ENCODE measurements at regions not wholly inside any gene's neighbourhood (a gene's known extent, or its start where the extent isn't known, plus 50 kb on each side); places are given as distances from the start of the nearest gene placed in this dataset.

- H3K27ac ChIP-seq (ENCODE audit: low read depth, low read length, poor library complexity, severe bottlenecking) = peak overlapping the region; percentile 77
- H3K4me2 ChIP-seq (ENCODE audit: low read length) = peak overlapping the region; percentile 78
- no peaks in the 10 kb centered on the region for H3K9me2 ChIP-seq (ENCODE audit: insufficient read depth, low read length)
- intact Hi-C loops (cut with micrococcal nuclease; ENCODE audit: unreplicated experiment) = loop anchor here (5.0 kb wide), 1 partner anchor 186 kb away; the partner anchor contains the start of gene RASA1
- H3K36me3 ChIP-seq (ENCODE audit: insufficient read depth, low read length) = peaks cover 7% of the 10 kb centered on the region; the same call in 1 of the 2 replicates
- CTCF ChIA-PET (ENCODE audit: unreplicated experiment) = no interaction called here
- peak overlapping the region; percentile 54 for H3K4me3 ChIP-seq (ENCODE audit: low read depth, low read length, poor library complexity, severe bottlenecking)
- BruUV-seq (replicated peaks) = no TSS peak
- TF ChIP-seq EZH2phosphoT487 (IDR thresholded peaks at IDR 0.05; ENCODE audit: borderline replicate concordance, low read depth, low read length) = no peak
- TF ChIP-seq, protein P1, sequence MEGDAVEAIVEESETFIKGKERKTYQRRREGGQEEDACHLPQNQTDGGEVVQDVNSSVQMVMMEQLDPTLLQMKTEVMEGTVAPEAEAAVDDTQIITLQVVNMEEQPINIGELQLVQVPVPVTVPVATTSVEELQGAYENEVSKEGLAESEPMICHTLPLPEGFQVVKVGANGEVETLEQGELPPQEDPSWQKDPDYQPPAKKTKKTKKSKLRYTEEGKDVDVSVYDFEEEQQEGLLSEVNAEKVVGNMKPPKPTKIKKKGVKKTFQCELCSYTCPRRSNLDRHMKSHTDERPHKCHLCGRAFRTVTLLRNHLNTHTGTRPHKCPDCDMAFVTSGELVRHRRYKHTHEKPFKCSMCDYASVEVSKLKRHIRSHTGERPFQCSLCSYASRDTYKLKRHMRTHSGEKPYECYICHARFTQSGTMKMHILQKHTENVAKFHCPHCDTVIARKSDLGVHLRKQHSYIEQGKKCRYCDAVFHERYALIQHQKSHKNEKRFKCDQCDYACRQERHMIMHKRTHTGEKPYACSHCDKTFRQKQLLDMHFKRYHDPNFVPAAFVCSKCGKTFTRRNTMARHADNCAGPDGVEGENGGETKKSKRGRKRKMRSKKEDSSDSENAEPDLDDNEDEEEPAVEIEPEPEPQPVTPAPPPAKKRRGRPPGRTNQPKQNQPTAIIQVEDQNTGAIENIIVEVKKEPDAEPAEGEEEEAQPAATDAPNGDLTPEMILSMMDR (conservative IDR thresholded peaks at IDR 0.05; ENCODE audit: low read length) = no peak
- DNase-seq (ENCODE audit: low spot score) = peak; percentile 77
- H3K9me3 ChIP-seq (ENCODE audit: low read length) = peaks cover 19% of the 10 kb centered on the region; the same call in 1 of the 2 replicates
- no peaks in the 10 kb centered on the region for H4K20me1 ChIP-seq (ENCODE audit: insufficient read depth, low read length)
- no peaks in the 10 kb centered on the region for H3K79me2 ChIP-seq (ENCODE audit: insufficient read depth, low read depth, low read length)
- H3K4me1 ChIP-seq (ENCODE audit: insufficient read depth, low read length, poor library complexity, severe bottlenecking) = peaks cover 40% of the 10 kb centered on the region
- peak overlapping the region; percentile 83; the same call in 1 of the 2 replicates for H2AFZ ChIP-seq (ENCODE audit: low read length)
- POLR2A ChIA-PET = interaction anchor here (0.6 to 2.1 kb wide), 3 partner anchors 8 to 13 kb away, joined by 3 to 7 read pairs (median 3); no protein-coding TSS in a partner anchor
Measured at GRCh38 chr5:87081511-87082372, 185.9 kb upstream of the RASA1 start.

DNA sequence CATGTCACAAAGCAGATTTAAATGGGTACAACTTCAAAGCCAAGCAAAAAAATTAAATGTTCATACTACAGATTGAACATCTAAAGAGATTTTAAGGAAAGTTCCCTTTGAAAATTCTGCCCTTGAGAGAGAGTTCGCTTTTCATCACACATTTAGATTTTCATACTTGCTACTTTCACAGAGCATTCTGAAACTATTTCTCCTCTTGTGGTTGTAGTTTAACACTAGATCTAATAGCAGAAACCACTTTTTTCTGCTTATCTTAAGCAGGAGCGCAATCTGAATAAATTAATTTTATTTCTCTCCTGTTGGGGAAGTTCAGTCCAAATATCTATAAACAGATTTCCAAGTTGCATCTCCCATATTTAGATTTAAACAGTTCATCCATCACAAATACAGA lies 173.3 kb upstream of the RASA1 start:
- Histone ChIP-seq H3K9me3 (ENCODE audit: low read length) (0 out of 2 replicates have a peak, but pooled peaks cover 5% of the 10 kb centered on the region), H3K9me2 (ENCODE audit: insufficient read depth, low read length) (no peaks in the 10 kb centered on the region), H3K4me3 (ENCODE audit: low read depth, low read length, poor library complexity, severe bottlenecking) (no peak overlapping the region), H3K36me3 (ENCODE audit: insufficient read depth, low read length) (no peaks in the 10 kb centered on the region), H2AFZ (ENCODE audit: low read length) (no peak overlapping the region), H3K4me2 (ENCODE audit: low read length) (no peak overlapping the region), H3K27ac (ENCODE audit: low read depth, low read length, poor library complexity, severe bottlenecking) (no peak overlapping the region), H4K20me1 (ENCODE audit: insufficient read depth, low read length) (no peaks in the 10 kb centered on the region), H3K79me2 (ENCODE audit: insufficient read depth, low read depth, low read length) (no peaks in the 10 kb centered on the region), H3K4me1 (ENCODE audit: insufficient read depth, low read length, poor library complexity, severe bottlenecking) (peaks cover 7% of the 10 kb centered on the region)
- BruUV-seq (replicated peaks) = no TSS peak
- no peak for DNase-seq (ENCODE audit: low spot score)
- TF ChIP-seq, protein P1 (conservative IDR thresholded peaks at IDR 0.05; ENCODE audit: low read length) = no peak
- no peak for TF ChIP-seq EZH2phosphoT487 (IDR thresholded peaks at IDR 0.05; ENCODE audit: borderline replicate concordance, low read depth, low read length)
- ChIA-PET CTCF (ENCODE audit: unreplicated experiment) (no interaction called here), POLR2A (interaction anchor here (0.5 to 2.1 kb wide), 4 partner anchors 13 to 19 kb away, joined by 3 to 5 read pairs (median 4); no protein-coding TSS in a partner anchor)
- intact Hi-C loops (cut with micrococcal nuclease; ENCODE audit: unreplicated experiment) = no loop called here

DNA sequence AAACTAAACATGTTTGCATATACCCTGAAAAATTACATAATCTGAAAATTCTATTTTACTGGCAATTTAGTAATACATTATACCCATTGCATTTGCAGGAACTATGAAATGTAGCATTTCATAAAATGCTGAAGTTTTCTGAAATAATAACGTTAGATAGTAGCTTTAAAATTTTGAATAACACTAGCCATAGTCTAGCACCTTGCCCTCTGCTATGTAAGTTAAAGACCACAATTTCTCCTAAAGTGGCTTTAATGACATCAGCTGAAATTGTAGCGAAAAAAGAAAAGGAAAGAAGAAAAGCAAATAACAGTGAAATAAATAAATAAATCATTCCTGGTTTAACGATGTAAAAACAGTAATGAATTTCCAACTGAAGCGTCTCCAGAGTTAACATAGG lies 172.8 kb upstream of the RASA1 start:
- intact Hi-C loops (cut with micrococcal nuclease; ENCODE audit: unreplicated experiment) = no loop called here
- DNase-seq (ENCODE audit: low spot score) = no peak
- H4K20me1 ChIP-seq (ENCODE audit: insufficient read depth, low read length) = no peaks in the 10 kb centered on the region
- H3K4me1 ChIP-seq (ENCODE audit: insufficient read depth, low read length, poor library complexity, severe bottlenecking) = peaks cover 7% of the 10 kb centered on the region
- no peaks in the 10 kb centered on the region for H3K79me2 ChIP-seq (ENCODE audit: insufficient read depth, low read depth, low read length)
- H3K9me2 ChIP-seq (ENCODE audit: insufficient read depth, low read length) = no peaks in the 10 kb centered on the region
- BruUV-seq (replicated peaks) = no TSS peak
- TF ChIP-seq, protein P1 (conservative IDR thresholded peaks at IDR 0.05; ENCODE audit: low read length) = no peak
- TF ChIP-seq EZH2phosphoT487 (IDR thresholded peaks at IDR 0.05; ENCODE audit: borderline replicate concordance, low read depth, low read length) = no peak
- ChIA-PET POLR2A (interaction anchor here (0.5 to 2.1 kb wide), 4 partner anchors 13 to 19 kb away, joined by 3 to 5 read pairs (median 4); no protein-coding TSS in a partner anchor), CTCF (ENCODE audit: unreplicated experiment) (no interaction called here)
- H3K4me3 ChIP-seq (ENCODE audit: low read depth, low read length, poor library complexity, severe bottlenecking) = no peak overlapping the region
- 0 out of 2 replicates have a peak, but pooled peaks cover 5% of the 10 kb centered on the region for H3K9me3 ChIP-seq (ENCODE audit: low read length)
- no peak overlapping the region for H3K4me2 ChIP-seq (ENCODE audit: low read length)
- no peak overlapping the region for H3K27ac ChIP-seq (ENCODE audit: low read depth, low read length, poor library complexity, severe bottlenecking)
- no peak overlapping the region for H2AFZ ChIP-seq (ENCODE audit: low read length)
- H3K36me3 ChIP-seq (ENCODE audit: insufficient read depth, low read length) = no peaks in the 10 kb centered on the region

Measured in OCI-LY7 (cell line).